ENCODE measurements at regions not wholly inside any gene's neighbourhood (a gene's known extent, or its start where the extent isn't known, plus 50 kb on each side); places are given as distances from the start of the nearest gene placed in this dataset.

DNA sequence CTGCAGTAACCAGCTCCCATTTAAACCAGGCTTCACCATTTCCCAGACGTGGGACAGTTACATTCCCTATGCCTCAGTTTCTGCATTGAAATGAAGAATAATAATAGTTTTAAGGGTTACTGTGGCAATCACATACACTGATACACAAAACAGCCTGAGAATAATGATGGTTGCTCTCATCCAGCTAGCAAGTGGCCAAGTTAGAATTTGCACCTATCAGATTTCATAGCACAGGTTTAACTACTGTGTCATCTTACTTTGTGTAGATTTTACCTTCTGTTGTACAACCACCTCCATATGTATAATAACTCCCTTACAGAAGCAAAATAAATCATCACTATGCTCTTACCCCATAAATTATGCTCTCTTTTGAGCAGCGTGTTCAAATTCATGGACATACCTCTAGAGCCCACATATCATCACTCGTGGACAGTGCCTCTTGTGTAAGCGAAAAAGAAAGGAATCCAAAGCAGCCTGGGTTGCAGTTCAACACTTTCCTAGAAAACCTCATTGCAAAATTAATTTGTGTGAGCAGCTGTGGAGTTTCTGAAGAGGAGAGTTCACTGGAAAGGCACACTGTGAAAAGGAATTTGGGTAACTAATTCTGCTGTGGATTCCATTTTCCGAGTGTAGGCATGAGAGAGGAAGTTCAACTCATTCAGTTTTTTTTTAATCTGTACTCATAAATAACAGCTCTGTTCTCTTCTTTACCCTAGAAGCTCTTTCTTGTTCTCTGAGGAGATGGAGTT, 492.5 kb downstream of the ARL4A start:
- 71 to 74% methylated on average over 5 of the region's 5 CpGs for WGBS, 2 donors
- TF ChIP-seq, protein P1, sequence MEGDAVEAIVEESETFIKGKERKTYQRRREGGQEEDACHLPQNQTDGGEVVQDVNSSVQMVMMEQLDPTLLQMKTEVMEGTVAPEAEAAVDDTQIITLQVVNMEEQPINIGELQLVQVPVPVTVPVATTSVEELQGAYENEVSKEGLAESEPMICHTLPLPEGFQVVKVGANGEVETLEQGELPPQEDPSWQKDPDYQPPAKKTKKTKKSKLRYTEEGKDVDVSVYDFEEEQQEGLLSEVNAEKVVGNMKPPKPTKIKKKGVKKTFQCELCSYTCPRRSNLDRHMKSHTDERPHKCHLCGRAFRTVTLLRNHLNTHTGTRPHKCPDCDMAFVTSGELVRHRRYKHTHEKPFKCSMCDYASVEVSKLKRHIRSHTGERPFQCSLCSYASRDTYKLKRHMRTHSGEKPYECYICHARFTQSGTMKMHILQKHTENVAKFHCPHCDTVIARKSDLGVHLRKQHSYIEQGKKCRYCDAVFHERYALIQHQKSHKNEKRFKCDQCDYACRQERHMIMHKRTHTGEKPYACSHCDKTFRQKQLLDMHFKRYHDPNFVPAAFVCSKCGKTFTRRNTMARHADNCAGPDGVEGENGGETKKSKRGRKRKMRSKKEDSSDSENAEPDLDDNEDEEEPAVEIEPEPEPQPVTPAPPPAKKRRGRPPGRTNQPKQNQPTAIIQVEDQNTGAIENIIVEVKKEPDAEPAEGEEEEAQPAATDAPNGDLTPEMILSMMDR (IDR thresholded peaks at IDR 0.05), result no peak
- TF ChIP-seq POLR2A (IDR thresholded peaks at IDR 0.05), result no peak
- H3K4me3 ChIP-seq (ENCODE audit: low read depth, poor library complexity, severe bottlenecking), result no peak overlapping the region
- DNase-seq (ENCODE audit: low spot score in 2 of 2), result no peak
- intact Hi-C loops (cut with DNase I; ENCODE audit: low total_unique reads), result no loop called here

DNA sequence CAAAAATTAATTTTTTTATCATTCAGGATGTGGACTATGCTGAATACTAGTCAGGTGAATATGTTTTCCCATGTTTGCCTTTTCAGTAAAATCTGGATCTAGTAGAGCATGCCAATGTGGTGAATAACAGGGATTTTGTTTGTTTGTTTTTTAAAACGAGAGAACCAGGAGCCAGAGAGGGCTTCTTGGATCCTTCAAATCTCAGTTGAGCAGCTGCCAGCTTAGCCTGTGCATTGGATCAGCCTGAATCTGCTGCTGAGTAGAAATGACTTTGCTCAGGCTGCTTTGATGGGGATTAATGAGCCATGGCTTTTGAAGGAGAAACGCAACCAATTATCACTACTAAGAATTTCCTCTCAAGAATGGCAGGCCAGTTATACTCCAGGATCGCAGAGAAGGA, 493.8 kb downstream of the ARL4A start:
- intact Hi-C loops (cut with DNase I; ENCODE audit: low total_unique reads), result no loop called here
- no peak overlapping the region for H3K4me3 ChIP-seq (ENCODE audit: low read depth, poor library complexity, severe bottlenecking)
- 39 to 43% methylated on average over 3 of the region's 3 CpGs for WGBS, 2 donors
- TF ChIP-seq, protein P1 (IDR thresholded peaks at IDR 0.05), result no peak
- no peak for TF ChIP-seq POLR2A (IDR thresholded peaks at IDR 0.05)
- DNase-seq (ENCODE audit: low spot score in 2 of 2), result no peak

DNA sequence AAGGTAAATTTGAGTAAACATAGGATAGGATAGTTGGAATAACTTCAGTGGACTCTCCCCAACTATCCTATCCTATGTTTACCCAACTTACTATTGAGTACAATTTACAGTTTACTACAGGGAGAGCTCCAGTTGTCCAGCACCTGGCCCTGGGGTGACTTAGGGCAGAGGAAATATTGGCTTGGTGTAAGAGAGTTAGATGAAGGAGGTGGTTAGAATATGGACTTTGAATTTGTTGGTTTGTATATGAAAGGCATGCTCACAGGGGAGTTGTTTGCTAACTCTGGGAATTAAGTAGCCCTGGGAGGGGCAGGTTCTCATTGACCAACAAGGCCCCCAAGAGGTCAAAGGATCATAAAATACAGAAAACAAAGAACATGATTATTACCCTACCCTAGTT, 497.7 kb downstream of the ARL4A start:
- DNase-seq (ENCODE audit: low spot score in 2 of 2), result no peak
- TF ChIP-seq, protein P1 (IDR thresholded peaks at IDR 0.05), result no peak
- no peak for TF ChIP-seq POLR2A (IDR thresholded peaks at IDR 0.05)
- intact Hi-C loops (cut with DNase I; ENCODE audit: low total_unique reads), result no loop called here
- no peak overlapping the region for H3K4me3 ChIP-seq (ENCODE audit: low read depth, poor library complexity, severe bottlenecking)

DNA sequence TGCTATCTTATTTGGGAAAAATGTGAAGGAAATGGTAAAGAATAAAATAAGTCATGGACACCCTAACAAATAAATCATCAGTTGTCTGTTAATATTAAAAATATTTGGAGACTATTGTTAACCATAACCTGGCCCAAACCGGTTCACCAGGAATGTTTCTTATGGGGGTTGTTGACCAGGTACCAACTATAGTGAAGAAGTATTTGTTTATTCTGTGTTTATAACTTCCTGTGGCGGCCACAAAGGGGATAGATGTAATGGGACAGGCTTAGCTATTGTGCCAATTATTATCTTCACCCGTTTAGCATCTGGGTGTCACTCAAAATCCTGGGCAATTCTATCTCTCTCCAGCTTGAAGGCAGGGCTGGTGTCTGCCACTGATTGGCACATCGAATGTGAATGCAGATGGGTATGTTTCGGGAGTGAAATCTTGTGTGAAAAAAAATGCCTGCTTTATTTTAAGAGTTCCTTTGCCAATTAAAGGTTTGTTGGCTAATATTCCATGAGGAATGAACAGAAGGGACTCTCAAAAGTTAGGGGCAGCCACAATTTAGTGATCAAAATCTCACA, 500.9 kb downstream of the ARL4A start:
- H3K4me3 ChIP-seq (ENCODE audit: low read depth, poor library complexity, severe bottlenecking), result no peak overlapping the region
- TF ChIP-seq, protein P1 (IDR thresholded peaks at IDR 0.05), result no peak
- TF ChIP-seq POLR2A (IDR thresholded peaks at IDR 0.05), result no peak
- 79 to 87% methylated on average over 5 of the region's 5 CpGs for WGBS, 2 donors
- no peak for DNase-seq (ENCODE audit: low spot score in 2 of 2)
- intact Hi-C loops (cut with DNase I; ENCODE audit: low total_unique reads), result no loop called here

DNA sequence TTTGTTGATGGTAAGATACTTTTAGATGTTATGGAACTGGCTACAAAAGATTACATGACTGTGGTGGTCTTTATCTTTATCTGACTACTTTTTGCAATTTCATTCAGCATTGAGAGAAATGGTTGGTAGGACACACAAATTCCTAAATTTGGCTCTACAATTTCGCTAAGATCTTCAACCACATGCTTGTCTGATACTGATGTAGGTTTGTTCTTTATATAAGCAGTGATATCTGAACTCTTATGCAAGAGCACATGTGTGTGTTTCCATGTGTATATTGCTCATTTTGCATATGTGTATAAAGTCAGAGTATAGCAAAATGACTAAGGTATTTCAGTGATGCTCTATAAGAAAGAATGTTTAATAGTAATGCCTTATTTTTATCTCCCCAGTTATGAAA, 501.5 kb downstream of the ARL4A start:
- TF ChIP-seq POLR2A (IDR thresholded peaks at IDR 0.05), result no peak
- TF ChIP-seq, protein P1 (IDR thresholded peaks at IDR 0.05), result no peak
- no peak for DNase-seq (ENCODE audit: low spot score in 2 of 2)
- H3K4me3 ChIP-seq (ENCODE audit: low read depth, poor library complexity, severe bottlenecking), result no peak overlapping the region
- 81 to 90% methylated on average over 1 of the region's 1 CpG for WGBS, 2 donors
- intact Hi-C loops (cut with DNase I; ENCODE audit: low total_unique reads), result no loop called here

DNA sequence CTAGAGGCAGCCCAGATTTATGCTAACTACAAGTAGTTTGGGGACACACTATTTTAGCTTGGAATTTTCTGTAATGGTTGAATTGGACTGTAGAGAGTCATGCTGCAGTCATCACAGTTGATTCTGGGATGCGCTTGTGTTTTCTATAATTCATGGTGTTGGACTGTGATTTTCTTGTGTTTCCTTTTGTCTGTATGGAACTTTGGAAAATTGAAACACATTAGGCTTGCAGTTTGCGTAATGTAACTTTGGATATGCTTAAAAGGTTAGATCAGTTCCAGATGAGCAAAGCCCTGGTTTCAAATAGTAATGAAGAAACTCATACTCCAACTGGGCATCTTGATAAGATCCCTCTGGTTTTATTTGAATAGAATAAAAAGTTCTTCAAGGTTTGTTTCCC, 502.2 kb downstream of the ARL4A start:
- 67 to 71% methylated on average over 2 of the region's 2 CpGs for WGBS, 2 donors
- no peak for DNase-seq (ENCODE audit: low spot score in 2 of 2)
- H3K4me3 ChIP-seq (ENCODE audit: low read depth, poor library complexity, severe bottlenecking), result no peak overlapping the region
- TF ChIP-seq, protein P1 (IDR thresholded peaks at IDR 0.05), result no peak
- no peak for TF ChIP-seq POLR2A (IDR thresholded peaks at IDR 0.05)
- intact Hi-C loops (cut with DNase I; ENCODE audit: low total_unique reads), result no loop called here
